ENCODE measurements at regions not wholly inside any gene's neighbourhood (a gene's known extent, or its start where the extent isn't known, plus 50 kb on each side); places are given as distances from the start of the nearest gene placed in this dataset.

GRCh38 chr2:19807866-19808265 is 93.9 kb downstream of the TTC32 start:
- intact Hi-C loops (cut with DNase I), result loop anchor here in 1 of 2 donors (5.0 kb wide), 1 partner anchor 44 kb away; no protein-coding TSS in a partner anchor
- Histone ChIP-seq H3K4me3 (no peak overlapping the region), H3K36me3 (ENCODE audit: insufficient read depth in 1 of 2, low read depth in 1 of 2) (no peaks in the 10 kb centered on the region), H3K4me1 (peaks cover 5% of the 10 kb centered on the region), H3K9me3 (no peaks in the 10 kb centered on the region), H3K27me3 (ENCODE audit: insufficient read depth in 3 of 3, low read length in 2 of 3) (no peaks in the 10 kb centered on the region), H3K27ac (no peak overlapping the region)
- WGBS, 3 donors, result 65 to 71% (median 66%) methylated on average over 3 of the region's 3 CpGs
- ATAC-seq (no peak), DNase-seq (no peak)
- no peak for TF ChIP-seq CTCF (IDR thresholded peaks at IDR 0.05)

GRCh38 chr2:19807346-19807745 is 94.4 kb downstream of the TTC32 start:
- Histone ChIP-seq H3K9me3 (no peaks in the 10 kb centered on the region), H3K27ac (no peak overlapping the region), H3K4me3 (no peak overlapping the region), H3K4me1 (peaks cover 10% of the 10 kb centered on the region), H3K36me3 (ENCODE audit: insufficient read depth in 1 of 2, low read depth in 1 of 2) (no peaks in the 10 kb centered on the region), H3K27me3 (ENCODE audit: insufficient read depth in 3 of 3, low read length in 2 of 3) (no peaks in the 10 kb centered on the region)
- no peak for TF ChIP-seq CTCF (IDR thresholded peaks at IDR 0.05)
- intact Hi-C loops (cut with DNase I), result loop anchor here in 1 of 2 donors (5.0 kb wide), 1 partner anchor 45 kb away; no protein-coding TSS in a partner anchor
- DNase-seq (no peak), ATAC-seq (no peak)

- no peak overlapping the region for H3K4me3 ChIP-seq
- TF ChIP-seq CTCF (IDR thresholded peaks at IDR 0.05), result no peak
- no peaks in the 10 kb centered on the region for H3K27me3 ChIP-seq (ENCODE audit: insufficient read depth in 3 of 3, low read length in 2 of 3)
- no peak overlapping the region for H3K27ac ChIP-seq
- intact Hi-C loops (cut with DNase I), result loop anchor here in 1 of 2 donors (5.0 kb wide), 1 partner anchor 46 kb away; no protein-coding TSS in a partner anchor
- H3K4me1 ChIP-seq, result peaks cover 18% of the 10 kb centered on the region
- H3K36me3 ChIP-seq (ENCODE audit: insufficient read depth in 1 of 2, low read depth in 1 of 2), result no peaks in the 10 kb centered on the region
- H3K9me3 ChIP-seq, result no peaks in the 10 kb centered on the region
- 86 to 93% (median 89%) methylated on average over 2 of the region's 2 CpGs for WGBS, 3 donors
- no peak for ATAC-seq
- DNase-seq, result no peak
Observed at GRCh38 chr2:19806591-19806990, 95.2 kb downstream of the TTC32 start.

- ATAC-seq (peak in 1 of 4 donors; percentile 30), DNase-seq (no peak)
- WGBS, 3 donors, result 41 to 56% (median 54%) methylated on average over 4 of the region's 4 CpGs
- Histone ChIP-seq H3K4me1 (peaks cover 19% of the 10 kb centered on the region), H3K4me3 (no peak overlapping the region), H3K27ac (no peak overlapping the region), H3K9me3 (no peaks in the 10 kb centered on the region), H3K27me3 (ENCODE audit: insufficient read depth in 3 of 3, low read length in 2 of 3) (no peaks in the 10 kb centered on the region), H3K36me3 (ENCODE audit: insufficient read depth in 1 of 2, low read depth in 1 of 2) (no peaks in the 10 kb centered on the region)
- TF ChIP-seq CTCF (IDR thresholded peaks at IDR 0.05), result no peak
- intact Hi-C loops (cut with DNase I), result loop anchor here in 1 of 2 donors (5.0 kb wide), 1 partner anchor 46 kb away; no protein-coding TSS in a partner anchor
Observed at GRCh38 chr2:19806131-19806530, 95.7 kb downstream of the TTC32 start.

GRCh38 chr2:19805266-19805665 is 96.5 kb downstream of the TTC32 start:
- no peaks in the 10 kb centered on the region for H3K27me3 ChIP-seq (ENCODE audit: insufficient read depth in 3 of 3, low read length in 2 of 3)
- intact Hi-C loops (cut with DNase I), result loop anchor here in 1 of 2 donors (5.0 kb wide), 1 partner anchor 47 kb away; no protein-coding TSS in a partner anchor
- H3K4me1 ChIP-seq, result peaks cover 19% of the 10 kb centered on the region
- ATAC-seq (no peak), DNase-seq (no peak)
- H3K27ac ChIP-seq, result no peak overlapping the region
- 90 to 93% (median 92%) methylated on average over 4 of the region's 4 CpGs for WGBS, 3 donors
- H3K4me3 ChIP-seq, result no peak overlapping the region
- H3K9me3 ChIP-seq, result no peaks in the 10 kb centered on the region
- no peaks in the 10 kb centered on the region for H3K36me3 ChIP-seq (ENCODE audit: insufficient read depth in 1 of 2, low read depth in 1 of 2)
- TF ChIP-seq CTCF (IDR thresholded peaks at IDR 0.05), result no peak
